ENCODE measurements at regions not wholly inside any gene's neighbourhood (a gene's known extent, or its start where the extent isn't known, plus 50 kb on each side); places are given as distances from the start of the nearest gene placed in this dataset.

DNA sequence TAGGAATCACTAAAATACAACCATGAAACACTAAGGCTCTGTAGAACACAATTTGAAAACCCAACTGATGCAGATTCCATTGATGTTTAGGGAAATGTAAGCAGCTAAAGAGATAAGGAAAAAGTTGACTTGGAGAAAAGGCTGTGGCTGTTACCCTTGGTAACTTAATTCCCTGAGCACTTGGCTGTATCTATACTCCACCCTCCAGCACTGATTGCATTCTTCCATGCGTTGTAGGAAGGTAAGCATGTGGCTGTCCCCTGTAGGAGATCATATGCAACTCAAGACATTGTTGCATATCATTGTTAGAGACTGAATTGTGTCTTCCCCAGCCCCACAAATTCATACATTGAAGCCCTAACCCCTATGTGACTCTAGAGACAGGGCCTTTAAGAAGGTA is 184.5 kb downstream of the CEMIP2 start:
- no peak overlapping the region for H3K4me3 ChIP-seq
- no peaks in the 10 kb centered on the region for H3K4me1 ChIP-seq
- no peaks in the 10 kb centered on the region for H3K36me3 ChIP-seq
- H3K9me3 ChIP-seq: no peaks in the 10 kb centered on the region
- no peak for TF ChIP-seq POLR2AphosphoS5 (IDR thresholded peaks at IDR 0.05)
- no peak for TF ChIP-seq EP300 (IDR thresholded peaks at IDR 0.05)
- TF ChIP-seq, protein P1, sequence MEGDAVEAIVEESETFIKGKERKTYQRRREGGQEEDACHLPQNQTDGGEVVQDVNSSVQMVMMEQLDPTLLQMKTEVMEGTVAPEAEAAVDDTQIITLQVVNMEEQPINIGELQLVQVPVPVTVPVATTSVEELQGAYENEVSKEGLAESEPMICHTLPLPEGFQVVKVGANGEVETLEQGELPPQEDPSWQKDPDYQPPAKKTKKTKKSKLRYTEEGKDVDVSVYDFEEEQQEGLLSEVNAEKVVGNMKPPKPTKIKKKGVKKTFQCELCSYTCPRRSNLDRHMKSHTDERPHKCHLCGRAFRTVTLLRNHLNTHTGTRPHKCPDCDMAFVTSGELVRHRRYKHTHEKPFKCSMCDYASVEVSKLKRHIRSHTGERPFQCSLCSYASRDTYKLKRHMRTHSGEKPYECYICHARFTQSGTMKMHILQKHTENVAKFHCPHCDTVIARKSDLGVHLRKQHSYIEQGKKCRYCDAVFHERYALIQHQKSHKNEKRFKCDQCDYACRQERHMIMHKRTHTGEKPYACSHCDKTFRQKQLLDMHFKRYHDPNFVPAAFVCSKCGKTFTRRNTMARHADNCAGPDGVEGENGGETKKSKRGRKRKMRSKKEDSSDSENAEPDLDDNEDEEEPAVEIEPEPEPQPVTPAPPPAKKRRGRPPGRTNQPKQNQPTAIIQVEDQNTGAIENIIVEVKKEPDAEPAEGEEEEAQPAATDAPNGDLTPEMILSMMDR (IDR thresholded peaks at IDR 0.05): no peak
- TF ChIP-seq POLR2A (IDR thresholded peaks at IDR 0.05): no peak
- no peaks in the 10 kb centered on the region for H3K27me3 ChIP-seq
- 65 to 75% methylated on average over 1 of the region's 1 CpG for WGBS, 2 donors
- intact Hi-C loops (cut with DNase I): no loop called here
- no peak for DNase-seq
- H3K27ac ChIP-seq: no peak overlapping the region

DNA sequence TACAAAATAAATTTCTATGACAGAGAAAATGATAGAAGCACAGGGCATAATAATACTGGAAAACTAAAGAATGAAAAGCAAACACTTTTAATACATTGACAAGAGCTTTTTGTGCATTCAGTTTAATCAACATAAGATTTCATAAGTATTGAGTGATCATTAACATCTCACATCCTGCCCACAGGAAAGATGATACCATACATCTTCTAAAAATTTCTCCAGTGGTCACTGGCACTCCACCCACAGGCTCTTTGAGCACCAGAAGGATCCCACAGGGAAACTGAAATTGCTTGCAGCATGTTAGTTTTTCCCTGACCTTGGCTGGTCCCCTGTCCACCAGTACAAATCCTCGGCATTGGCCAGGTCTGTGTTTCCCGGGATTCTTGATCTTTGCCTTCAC is 186.0 kb downstream of the CEMIP2 start:
- intact Hi-C loops (cut with DNase I): no loop called here
- Histone ChIP-seq H3K4me1 (no peaks in the 10 kb centered on the region), H3K36me3 (no peaks in the 10 kb centered on the region), H3K27ac (no peak overlapping the region), H3K9me3 (no peaks in the 10 kb centered on the region), H3K27me3 (no peaks in the 10 kb centered on the region), H3K4me3 (no peak overlapping the region)
- DNase-seq: no peak
- 84 to 91% methylated on average over 2 of the region's 2 CpGs for WGBS, 2 donors
- TF ChIP-seq POLR2AphosphoS5 (IDR thresholded peaks at IDR 0.05) (no peak), EP300 (IDR thresholded peaks at IDR 0.05) (no peak), POLR2A (IDR thresholded peaks at IDR 0.05) (no peak)
- TF ChIP-seq, protein P1 (IDR thresholded peaks at IDR 0.05): no peak

DNA sequence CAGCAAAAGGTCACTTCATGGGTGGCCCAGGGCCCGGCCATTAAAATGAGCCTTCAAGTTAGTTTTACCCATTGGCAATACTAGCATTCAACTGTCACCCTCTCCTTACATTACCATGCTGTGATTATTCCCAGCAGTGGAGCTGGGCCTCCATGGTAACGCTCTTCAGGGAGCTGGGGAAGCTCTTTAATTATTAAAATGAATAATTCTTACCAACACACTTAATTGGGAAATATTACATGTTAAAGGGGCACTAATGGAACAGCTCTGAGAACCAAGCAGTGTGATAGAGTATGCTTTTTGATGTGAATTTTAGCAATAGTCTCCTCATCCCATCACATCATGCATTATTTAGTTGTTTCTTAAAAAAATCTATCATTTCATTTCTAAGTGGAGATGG is 187.2 kb downstream of the CEMIP2 start:
- H3K27me3 ChIP-seq: no peaks in the 10 kb centered on the region
- WGBS, 2 donors: 93 to 94% methylated on average over 2 of the region's 2 CpGs
- H3K36me3 ChIP-seq: no peaks in the 10 kb centered on the region
- H3K4me1 ChIP-seq: no peaks in the 10 kb centered on the region
- DNase-seq: no peak
- no peaks in the 10 kb centered on the region for H3K9me3 ChIP-seq
- no peak overlapping the region for H3K4me3 ChIP-seq
- H3K27ac ChIP-seq: no peak overlapping the region
- intact Hi-C loops (cut with DNase I): no loop called here
- TF ChIP-seq, protein P1 (IDR thresholded peaks at IDR 0.05): no peak
- TF ChIP-seq POLR2AphosphoS5 (IDR thresholded peaks at IDR 0.05) (no peak), POLR2A (IDR thresholded peaks at IDR 0.05) (no peak), EP300 (IDR thresholded peaks at IDR 0.05) (no peak)

DNA sequence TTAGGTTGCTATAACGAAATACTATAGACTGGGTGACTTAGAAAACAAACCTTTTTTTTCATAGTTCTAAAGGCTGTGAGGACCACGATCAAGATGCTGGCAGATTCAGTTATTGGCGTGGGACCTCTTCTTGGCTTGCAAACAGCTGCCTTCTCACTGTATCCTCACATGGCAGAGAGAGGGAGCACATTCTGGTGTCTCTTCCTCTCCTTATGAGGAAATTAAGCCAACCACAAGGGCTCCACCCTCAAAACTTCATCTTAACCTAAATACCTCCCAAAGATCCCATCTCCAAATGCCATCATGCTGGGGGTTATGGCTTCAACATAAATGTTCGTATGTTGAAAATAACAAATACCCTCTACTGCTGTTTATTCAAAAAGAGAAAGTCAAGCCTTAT is 197.1 kb downstream of the CEMIP2 start:
- TF ChIP-seq, protein P1 (IDR thresholded peaks at IDR 0.05): no peak
- TF ChIP-seq POLR2A (IDR thresholded peaks at IDR 0.05) (no peak), POLR2AphosphoS5 (IDR thresholded peaks at IDR 0.05) (no peak), EP300 (IDR thresholded peaks at IDR 0.05) (no peak)
- Histone ChIP-seq H3K4me1 (no peaks in the 10 kb centered on the region), H3K27me3 (no peaks in the 10 kb centered on the region), H3K9me3 (no peaks in the 10 kb centered on the region), H3K36me3 (no peaks in the 10 kb centered on the region), H3K27ac (no peak overlapping the region), H3K4me3 (no peak overlapping the region)
- DNase-seq: no peak
- intact Hi-C loops (cut with DNase I): no loop called here
- 85 to 89% methylated on average over 4 of the region's 4 CpGs for WGBS, 2 donors

DNA sequence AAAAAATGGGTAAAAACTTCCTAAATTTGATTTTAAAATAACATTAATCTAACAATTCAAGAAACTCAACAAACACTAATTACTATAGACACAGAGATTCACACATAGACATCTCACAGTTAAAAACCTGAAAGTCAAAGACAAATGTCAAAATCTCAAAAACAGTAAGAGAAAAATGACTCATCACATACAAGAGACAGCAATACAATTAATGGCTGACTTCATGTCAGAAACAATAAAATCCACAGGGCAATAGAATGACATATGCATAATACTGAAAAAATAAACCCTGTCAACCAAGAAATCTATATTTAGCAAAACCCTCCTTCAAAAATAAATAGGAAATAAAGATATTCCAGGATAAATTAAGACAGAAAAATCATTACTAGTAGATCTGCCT is 200.4 kb downstream of the CEMIP2 start:
- Histone ChIP-seq H3K4me1 (no peaks in the 10 kb centered on the region), H3K27me3 (no peaks in the 10 kb centered on the region), H3K27ac (no peak overlapping the region), H3K4me3 (no peak overlapping the region), H3K36me3 (no peaks in the 10 kb centered on the region), H3K9me3 (no peaks in the 10 kb centered on the region)
- no peak for DNase-seq
- TF ChIP-seq POLR2A (IDR thresholded peaks at IDR 0.05): no peak
- TF ChIP-seq, protein P1 (IDR thresholded peaks at IDR 0.05): no peak
- TF ChIP-seq EP300 (IDR thresholded peaks at IDR 0.05): no peak
- TF ChIP-seq POLR2AphosphoS5 (IDR thresholded peaks at IDR 0.05): no peak
- intact Hi-C loops (cut with DNase I): no loop called here

All from sigmoid colon (tissue), 6 donors.